Right lung (tissue), 2 donors: ENCODE measurements at regions not wholly inside any gene's neighbourhood (a gene's known extent, or its start where the extent isn't known, plus 50 kb on each side); places are given as distances from the start of the nearest gene placed in this dataset.

Source experiments
- DNase-seq, 2 donors: peaks; one replicate each; pipeline ENCODE4 v3.0.0-alpha.2; 2013

DNA sequence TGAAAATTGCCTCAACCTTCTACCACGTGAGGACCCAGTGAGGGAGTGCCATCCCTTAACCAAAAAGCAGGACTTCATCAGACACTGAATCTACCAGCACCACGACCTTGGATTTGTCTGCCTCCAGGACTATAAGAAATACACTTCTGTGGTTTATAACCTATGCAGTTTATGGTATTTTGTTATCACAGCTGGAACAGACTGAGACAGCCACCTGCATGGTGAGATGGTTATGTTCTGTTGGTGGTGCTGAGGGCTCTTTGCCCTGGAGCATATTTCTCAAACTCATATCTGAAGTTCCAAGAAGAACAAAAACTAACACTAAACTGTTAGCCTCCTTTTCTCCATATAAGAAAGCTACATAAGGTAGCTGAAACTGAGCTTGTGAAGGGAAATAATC, 69.8 kb upstream of the RGS18 start:
- no peak for DNase-seq

DNA sequence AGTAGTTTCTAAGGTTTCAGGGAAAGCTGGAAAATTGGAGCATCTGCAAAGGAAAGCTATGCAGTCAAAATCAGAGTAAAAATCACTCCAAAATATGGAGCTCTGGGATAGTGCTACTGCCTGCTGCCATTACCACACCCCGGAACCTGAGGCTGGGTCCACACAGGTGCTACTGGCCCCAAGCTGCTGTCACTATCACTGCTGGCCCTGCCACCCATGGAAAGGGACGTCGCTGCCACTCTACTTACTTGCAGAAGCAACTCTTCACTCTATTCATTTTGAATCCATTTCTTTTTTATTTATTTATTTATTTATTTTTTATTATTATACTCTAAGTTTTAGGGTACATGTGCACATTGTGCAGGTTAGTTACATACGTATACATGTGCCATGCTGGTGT, 60.3 kb upstream of the RGS18 start:
- DNase-seq: no peak

DNA sequence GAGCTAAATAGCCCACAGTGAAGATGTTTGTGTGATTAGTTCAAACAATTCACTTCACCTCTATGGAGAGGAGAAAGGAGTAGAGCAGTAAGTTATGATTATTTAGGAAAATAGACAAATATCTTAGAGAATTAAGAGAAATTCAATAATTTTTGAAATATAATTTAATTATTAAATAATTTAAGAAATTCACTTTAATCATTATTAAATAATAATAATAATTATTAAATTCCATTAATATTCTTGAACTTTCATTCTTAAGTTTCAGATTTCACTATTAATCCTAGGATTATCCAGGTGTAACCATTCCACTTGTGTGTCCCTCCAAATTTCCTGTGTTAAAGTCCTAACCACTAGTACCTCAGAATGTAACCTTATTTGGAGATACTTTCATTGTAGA, 58.9 kb upstream of the RGS18 start:
- DNase-seq: no peak

DNA sequence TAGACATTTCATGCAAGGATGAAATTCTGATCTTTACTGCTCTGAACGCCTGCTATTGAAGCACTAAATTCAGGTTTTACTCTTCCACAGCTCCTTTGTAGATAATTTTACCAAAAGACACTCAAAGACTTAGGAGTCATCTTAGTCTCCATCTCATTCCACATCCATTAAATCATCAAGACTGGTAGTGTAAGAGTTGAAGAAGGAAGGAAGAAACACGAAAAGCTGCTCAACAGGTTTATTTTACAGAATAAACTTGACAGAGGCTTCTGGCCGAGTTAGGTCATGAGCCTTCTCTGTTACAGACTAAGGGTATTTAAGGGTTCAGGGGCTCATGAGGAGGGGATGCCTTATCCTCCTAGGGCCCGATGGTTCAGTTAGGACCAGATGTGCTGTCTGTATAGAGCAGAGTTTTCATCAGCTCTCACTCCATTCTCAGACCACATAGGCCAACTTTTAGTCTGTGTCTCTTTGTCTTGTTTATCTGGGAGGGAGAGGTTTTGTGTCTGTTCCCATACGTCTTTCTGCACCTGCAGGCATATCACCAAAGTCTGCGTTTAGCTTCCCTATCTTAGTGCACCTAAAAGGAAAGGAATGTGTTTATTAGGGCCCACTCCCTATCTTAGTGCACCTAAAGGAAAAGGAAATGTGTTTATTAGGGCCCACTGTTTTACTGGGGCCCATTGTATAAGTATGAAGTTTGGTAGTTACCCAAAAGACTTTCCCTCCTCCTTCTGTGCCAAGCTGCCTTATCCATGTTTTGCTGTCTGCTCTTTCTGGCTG, 57.4 kb upstream of the RGS18 start:
- no peak for DNase-seq

DNA sequence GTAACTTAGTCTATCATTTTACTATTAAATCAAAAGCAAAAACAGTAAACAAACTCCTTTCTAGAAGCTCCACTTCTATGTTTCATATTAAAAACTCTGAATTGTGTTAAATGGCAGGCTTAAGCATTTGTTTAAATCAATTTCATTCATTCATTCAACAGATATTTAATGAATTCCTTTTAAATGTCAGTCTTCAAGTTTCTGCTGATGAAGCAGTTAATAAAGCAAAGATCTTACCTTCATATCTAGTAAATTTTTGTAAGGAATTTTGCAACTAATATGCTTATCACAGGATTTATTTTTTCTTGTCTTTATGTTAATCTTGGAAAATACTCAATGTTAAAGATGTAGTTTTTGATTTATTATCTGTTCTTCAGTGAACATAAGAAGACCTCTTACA, 54.1 kb upstream of the RGS18 start:
- no peak for DNase-seq

DNA sequence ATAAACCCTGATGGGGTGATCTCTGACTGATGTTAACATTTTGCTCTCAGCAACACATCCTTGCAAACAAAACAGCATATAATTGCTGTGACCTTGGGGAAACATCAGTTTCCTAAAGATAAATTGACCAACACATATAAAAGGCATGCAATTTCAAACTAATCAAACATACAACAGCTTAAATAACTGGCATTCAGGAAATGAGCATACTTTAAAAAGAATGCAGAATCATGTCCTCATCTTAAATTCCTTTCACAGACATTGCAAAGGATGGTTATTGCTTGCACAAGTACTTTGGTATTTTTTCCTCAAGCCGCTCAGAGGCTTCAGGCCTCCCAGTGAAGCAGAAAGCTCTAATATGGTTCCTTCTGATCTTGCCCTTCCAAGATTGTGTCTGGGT, 53.4 kb upstream of the RGS18 start:
- DNase-seq: no peak

DNA sequence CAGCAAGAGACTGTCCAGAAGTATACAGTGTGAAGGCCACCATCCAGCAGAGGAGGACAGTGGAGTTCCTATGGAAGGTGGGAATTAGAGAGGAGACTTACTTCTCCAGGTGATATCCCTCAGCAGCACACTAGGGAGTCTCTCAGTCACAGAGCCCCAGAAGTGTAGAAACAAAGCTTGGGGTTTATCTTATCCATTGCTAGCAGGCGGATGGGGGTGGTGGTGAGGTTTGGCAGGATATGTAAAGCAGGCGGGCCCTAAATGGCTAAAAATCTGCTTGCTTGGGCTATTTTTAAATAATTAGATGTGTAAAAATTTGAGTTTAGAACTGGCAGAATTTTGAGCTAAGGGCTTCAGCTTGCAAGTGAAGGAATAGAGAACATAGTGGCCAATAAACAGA, 50.1 kb upstream of the RGS18 start:
- DNase-seq: no peak
